ENCODE measurements at regions not wholly inside any gene's neighbourhood (a gene's known extent, or its start where the extent isn't known, plus 50 kb on each side); places are given as distances from the start of the nearest gene placed in this dataset.

- no peak for TF ChIP-seq POLR2A (IDR thresholded peaks at IDR 0.05; ENCODE audit: low read depth, low read length)
- no peak for TF ChIP-seq POLR2AphosphoS5 (IDR thresholded peaks at IDR 0.05; ENCODE audit: low read depth, low read length)
Observed at GRCh38 chr9:86643946-86644674, 289.9 kb upstream of the TUT7 start.

Measured in GM12892 (cell line).